OCI-LY1 (cell line): ENCODE measurements at regions not wholly inside any gene's neighbourhood (a gene's known extent, or its start where the extent isn't known, plus 50 kb on each side); places are given as distances from the start of the nearest gene placed in this dataset.

Experiments
- H2AFZ ChIP-seq: fragments of 200-600 bp; sonication (generic), shearing (Covaris generic); 2 replicates; pipeline ENCODE4 v1.6.0; 2014; ENCODE audit warnings: antibody characterized with exemption, mild to moderate bottlenecking, low read length
- H3F3A ChIP-seq: fragments of 200-600 bp; sonication (generic), shearing (Covaris generic); 2 replicates; pipeline ENCODE4 v1.6.0; 2014; ENCODE audit warnings: mild to moderate bottlenecking, antibody characterized with exemption, low read length, moderate library complexity; ENCODE audit not compliant: insufficient read depth
- H3K27ac ChIP-seq: fragments of 200-600 bp; sonication (generic); 2 replicates; pipeline ENCODE4 v1.5.1; 2014; ENCODE audit warnings: low read length, mixed run types, mild to moderate bottlenecking, low read depth; ENCODE audit not compliant: poor library complexity, severe bottlenecking
- H3K27me3 ChIP-seq: fragments of 200-600 bp; sonication (generic); 2 replicates; pipeline ENCODE4 v1.6.0; 2014; ENCODE audit warnings: antibody characterized with exemption, mild to moderate bottlenecking, low read length, moderate library complexity; ENCODE audit not compliant: insufficient read depth
- H3K36me3 ChIP-seq: fragments of 200-600 bp; sonication (generic); 2 replicates; pipeline ENCODE4 v1.6.1; 2014; ENCODE audit warnings: mild to moderate bottlenecking, antibody characterized with exemption, low read length, moderate library complexity, mixed read lengths; ENCODE audit not compliant: insufficient read depth
- H3K4me1 ChIP-seq: fragments of 200-600 bp; sonication (generic); 2 replicates; pipeline ENCODE4 v1.5.1; 2014; ENCODE audit warnings: mild to moderate bottlenecking, low read length, moderate library complexity; ENCODE audit not compliant: insufficient read depth, severe bottlenecking
- H3K4me2 ChIP-seq: fragments of 200-600 bp; sonication (generic), shearing (Covaris generic); 2 replicates; pipeline ENCODE4 v1.6.1; 2014; ENCODE audit warnings: low read length
- H3K4me3 ChIP-seq: fragments of 200-600 bp; sonication (generic); 2 replicates; pipeline ENCODE4 v1.5.1; 2014; ENCODE audit warnings: low read length, low read depth, mild to moderate bottlenecking, mixed read lengths; ENCODE audit not compliant: poor library complexity, severe bottlenecking
- H3K79me2 ChIP-seq: fragments of 200-600 bp; shearing (Covaris generic); 2 replicates; pipeline ENCODE4 v1.6.1; 2016; ENCODE audit warnings: mixed run types, low read length, mixed read lengths; ENCODE audit not compliant: insufficient read depth
- H3K9ac ChIP-seq: fragments of 200-600 bp; sonication (generic), shearing (Covaris generic); 2 replicates; pipeline ENCODE4 v1.6.1; 2014; ENCODE audit warnings: mild to moderate bottlenecking, low read length, mixed read lengths
- H3K9me2 ChIP-seq: fragments of 200-600 bp; sonication (generic), shearing (Covaris generic); 2 replicates; pipeline ENCODE4 v1.6.1; 2014; ENCODE audit warnings: low read depth, mild to moderate bottlenecking, low read length, mixed read lengths
- H3K9me3 ChIP-seq: fragments of 200-600 bp; shearing (Covaris generic); 2 replicates; pipeline ENCODE4 v1.6.1; 2014; ENCODE audit warnings: low read length, mixed read lengths
- H4K20me1 ChIP-seq: fragments of 200-600 bp; sonication (generic), shearing (Covaris generic); 2 replicates; pipeline ENCODE4 v1.6.0; 2016; ENCODE audit warnings: mild to moderate bottlenecking, low read length; ENCODE audit not compliant: insufficient read depth
- EZH2 ChIP-seq: fragments of 200-600 bp; sonication (generic), shearing (Covaris generic); IDR thresholded peaks from 2 replicates; pipeline ENCODE4 v1.8.0; 2017; ENCODE audit warnings: borderline replicate concordance, mixed run types, mild to moderate bottlenecking, antibody characterized with exemption, low read length, moderate library complexity, mixed read lengths
- TF ChIP-seq, protein P1 (sequence below): fragments of 200-600 bp; sonication (generic), shearing (Covaris generic); IDR thresholded peaks from 2 replicates; pipeline ENCODE4 v1.5.1; 2017; ENCODE audit warnings: mild to moderate bottlenecking, antibody characterized with exemption, low read length, moderate library complexity, mixed read lengths

DNA sequence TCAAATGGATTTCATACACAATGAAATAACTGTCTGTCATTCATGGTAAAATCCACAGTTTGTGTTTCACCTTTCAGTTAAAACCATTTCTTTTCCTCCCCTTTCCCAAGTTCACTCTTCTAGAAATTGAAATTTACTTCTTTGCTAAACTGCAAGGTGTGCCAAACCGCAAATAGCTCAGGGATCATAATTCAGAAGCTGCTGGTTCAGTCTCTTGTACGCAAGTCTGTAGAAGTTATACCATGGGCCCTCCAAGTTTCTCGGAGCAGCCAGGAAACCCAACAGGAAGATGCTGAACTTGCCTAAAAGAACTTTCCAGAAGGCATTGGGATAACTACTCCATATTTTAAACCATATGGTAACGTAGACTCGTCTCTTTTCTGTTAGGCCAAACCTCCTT is 268.9 kb downstream of the FLRT2 start:
- Histone ChIP-seq H3F3A (no peaks in the 10 kb centered on the region), H3K9ac (no peak overlapping the region), H3K79me2 (no peaks in the 10 kb centered on the region), H3K4me1 (no peaks in the 10 kb centered on the region), H2AFZ (no peak overlapping the region), H4K20me1 (no peaks in the 10 kb centered on the region), H3K36me3 (no peaks in the 10 kb centered on the region), H3K9me3 (no peaks in the 10 kb centered on the region), H3K4me2 (no peak overlapping the region), H3K27me3 (no peaks in the 10 kb centered on the region), H3K4me3 (no peak overlapping the region), H3K27ac (no peak overlapping the region), H3K9me2 (no peaks in the 10 kb centered on the region)
- no peak for TF ChIP-seq EZH2
- TF ChIP-seq, protein P1, sequence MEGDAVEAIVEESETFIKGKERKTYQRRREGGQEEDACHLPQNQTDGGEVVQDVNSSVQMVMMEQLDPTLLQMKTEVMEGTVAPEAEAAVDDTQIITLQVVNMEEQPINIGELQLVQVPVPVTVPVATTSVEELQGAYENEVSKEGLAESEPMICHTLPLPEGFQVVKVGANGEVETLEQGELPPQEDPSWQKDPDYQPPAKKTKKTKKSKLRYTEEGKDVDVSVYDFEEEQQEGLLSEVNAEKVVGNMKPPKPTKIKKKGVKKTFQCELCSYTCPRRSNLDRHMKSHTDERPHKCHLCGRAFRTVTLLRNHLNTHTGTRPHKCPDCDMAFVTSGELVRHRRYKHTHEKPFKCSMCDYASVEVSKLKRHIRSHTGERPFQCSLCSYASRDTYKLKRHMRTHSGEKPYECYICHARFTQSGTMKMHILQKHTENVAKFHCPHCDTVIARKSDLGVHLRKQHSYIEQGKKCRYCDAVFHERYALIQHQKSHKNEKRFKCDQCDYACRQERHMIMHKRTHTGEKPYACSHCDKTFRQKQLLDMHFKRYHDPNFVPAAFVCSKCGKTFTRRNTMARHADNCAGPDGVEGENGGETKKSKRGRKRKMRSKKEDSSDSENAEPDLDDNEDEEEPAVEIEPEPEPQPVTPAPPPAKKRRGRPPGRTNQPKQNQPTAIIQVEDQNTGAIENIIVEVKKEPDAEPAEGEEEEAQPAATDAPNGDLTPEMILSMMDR = no peak

- no peak for TF ChIP-seq EZH2
- TF ChIP-seq, protein P1 = no peak
- no peaks in the 10 kb centered on the region for H3F3A ChIP-seq
These were observed 263.6 kb downstream of the FLRT2 start for GRCh38 chr14:85793533-85793932.

DNA sequence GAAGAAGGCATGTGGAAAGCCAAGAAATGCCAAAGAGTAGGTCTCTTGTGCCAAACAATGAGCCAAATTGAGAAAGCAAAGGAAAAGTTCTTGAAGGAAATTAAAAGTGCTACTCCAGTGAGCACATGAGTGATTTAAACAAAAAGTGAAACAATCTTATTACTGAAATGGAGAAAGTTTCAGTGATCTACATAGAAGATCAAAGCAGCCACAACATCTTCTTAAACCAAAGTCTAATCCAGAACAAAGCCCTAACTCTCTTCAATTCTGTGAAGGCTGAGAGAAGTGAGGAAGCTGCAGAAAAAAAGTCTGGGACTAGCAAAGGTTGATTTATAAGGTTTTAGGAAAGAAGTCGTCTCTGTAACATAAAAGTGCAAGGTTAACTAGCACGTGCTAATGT is 259.6 kb downstream of the FLRT2 start:
- Histone ChIP-seq H3K36me3 (no peaks in the 10 kb centered on the region), H3K4me1 (no peaks in the 10 kb centered on the region), H3K4me3 (no peak overlapping the region), H3K79me2 (no peaks in the 10 kb centered on the region), H3K9ac (no peak overlapping the region), H4K20me1 (no peaks in the 10 kb centered on the region), H3K27me3 (no peaks in the 10 kb centered on the region), H3F3A (no peaks in the 10 kb centered on the region), H3K4me2 (no peak overlapping the region), H3K9me3 (no peaks in the 10 kb centered on the region), H3K9me2 (no peaks in the 10 kb centered on the region), H3K27ac (no peak overlapping the region), H2AFZ (no peak overlapping the region)
- TF ChIP-seq EZH2 = no peak
- TF ChIP-seq, protein P1 = no peak

More at GRCh38 chr14:85793533-85793932, 263.6 kb downstream of the FLRT2 start:
- no peaks in the 10 kb centered on the region for H3K27me3 ChIP-seq
- H3K4me1 ChIP-seq = no peaks in the 10 kb centered on the region
- no peak overlapping the region for H3K4me3 ChIP-seq
- no peak overlapping the region for H3K27ac ChIP-seq
- H3K4me2 ChIP-seq = no peak overlapping the region
- H3K9ac ChIP-seq = no peak overlapping the region
- H3K36me3 ChIP-seq = no peaks in the 10 kb centered on the region
- H2AFZ ChIP-seq = no peak overlapping the region
- H3K9me2 ChIP-seq = no peaks in the 10 kb centered on the region
- H3K9me3 ChIP-seq = no peaks in the 10 kb centered on the region
- no peaks in the 10 kb centered on the region for H3K79me2 ChIP-seq
- no peaks in the 10 kb centered on the region for H4K20me1 ChIP-seq
